ENCODE measurements at regions not wholly inside any gene's neighbourhood (a gene's known extent, or its start where the extent isn't known, plus 50 kb on each side); places are given as distances from the start of the nearest gene placed in this dataset.
"Not testable (repeated sequence)": the region's sequence is repeated elsewhere in the genome, so short reads cannot be mapped to it uniquely, and the experiment has no call there.

DNA sequence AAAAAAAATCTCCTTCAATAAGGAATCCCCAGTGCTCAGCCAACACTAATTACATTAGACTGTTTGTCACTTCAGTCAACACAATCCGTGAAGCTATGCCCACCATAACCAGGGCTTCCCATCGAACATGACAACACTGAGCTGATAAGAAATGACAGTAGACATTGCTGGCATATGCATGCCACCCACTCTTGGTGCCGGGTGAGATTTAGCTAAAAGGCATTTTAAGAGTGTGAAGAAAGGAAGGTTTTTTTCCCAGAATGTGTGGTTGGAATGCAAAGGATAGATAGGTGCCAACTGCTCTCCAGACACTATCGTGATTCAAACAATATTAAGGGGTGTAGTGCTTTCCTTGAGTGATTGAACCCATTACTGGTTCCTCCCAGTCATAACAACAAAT is 344.0 kb upstream of the LMCD1 start:
- DNase-seq (ENCODE audit: low read depth): no peak
- no peak overlapping the region for H3K4me3 ChIP-seq (ENCODE audit: control insufficient read depth, low read depth, low read length)
- TF ChIP-seq, protein P1, sequence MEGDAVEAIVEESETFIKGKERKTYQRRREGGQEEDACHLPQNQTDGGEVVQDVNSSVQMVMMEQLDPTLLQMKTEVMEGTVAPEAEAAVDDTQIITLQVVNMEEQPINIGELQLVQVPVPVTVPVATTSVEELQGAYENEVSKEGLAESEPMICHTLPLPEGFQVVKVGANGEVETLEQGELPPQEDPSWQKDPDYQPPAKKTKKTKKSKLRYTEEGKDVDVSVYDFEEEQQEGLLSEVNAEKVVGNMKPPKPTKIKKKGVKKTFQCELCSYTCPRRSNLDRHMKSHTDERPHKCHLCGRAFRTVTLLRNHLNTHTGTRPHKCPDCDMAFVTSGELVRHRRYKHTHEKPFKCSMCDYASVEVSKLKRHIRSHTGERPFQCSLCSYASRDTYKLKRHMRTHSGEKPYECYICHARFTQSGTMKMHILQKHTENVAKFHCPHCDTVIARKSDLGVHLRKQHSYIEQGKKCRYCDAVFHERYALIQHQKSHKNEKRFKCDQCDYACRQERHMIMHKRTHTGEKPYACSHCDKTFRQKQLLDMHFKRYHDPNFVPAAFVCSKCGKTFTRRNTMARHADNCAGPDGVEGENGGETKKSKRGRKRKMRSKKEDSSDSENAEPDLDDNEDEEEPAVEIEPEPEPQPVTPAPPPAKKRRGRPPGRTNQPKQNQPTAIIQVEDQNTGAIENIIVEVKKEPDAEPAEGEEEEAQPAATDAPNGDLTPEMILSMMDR (IDR thresholded peaks at IDR 0.05; ENCODE audit: control insufficient read depth, insufficient read depth, low read depth, low read length, missing control alignments): no peak

DNA sequence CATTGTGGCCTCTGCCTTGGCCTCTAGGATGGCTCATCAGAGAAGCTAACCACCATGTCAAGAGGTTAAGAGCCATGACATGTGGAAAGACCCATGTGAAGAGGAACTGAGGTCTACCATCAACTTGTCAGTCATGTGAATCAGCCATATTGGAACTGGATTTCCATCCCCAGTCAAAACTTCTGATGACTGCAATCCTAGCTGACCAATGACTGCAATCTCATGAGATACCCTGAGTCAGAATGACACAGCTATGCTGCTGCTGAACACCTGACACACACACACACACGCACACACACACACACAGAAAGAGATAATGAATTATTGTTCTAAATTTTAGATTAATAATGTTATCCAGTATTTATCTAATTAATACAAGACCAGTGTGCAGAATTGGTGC is 337.5 kb upstream of the LMCD1 start:
- TF ChIP-seq, protein P1 (IDR thresholded peaks at IDR 0.05; ENCODE audit: control insufficient read depth, insufficient read depth, low read depth, low read length, missing control alignments): no peak
- no peak for DNase-seq (ENCODE audit: low read depth)
- no peak overlapping the region for H3K4me3 ChIP-seq (ENCODE audit: control insufficient read depth, low read depth, low read length)

DNA sequence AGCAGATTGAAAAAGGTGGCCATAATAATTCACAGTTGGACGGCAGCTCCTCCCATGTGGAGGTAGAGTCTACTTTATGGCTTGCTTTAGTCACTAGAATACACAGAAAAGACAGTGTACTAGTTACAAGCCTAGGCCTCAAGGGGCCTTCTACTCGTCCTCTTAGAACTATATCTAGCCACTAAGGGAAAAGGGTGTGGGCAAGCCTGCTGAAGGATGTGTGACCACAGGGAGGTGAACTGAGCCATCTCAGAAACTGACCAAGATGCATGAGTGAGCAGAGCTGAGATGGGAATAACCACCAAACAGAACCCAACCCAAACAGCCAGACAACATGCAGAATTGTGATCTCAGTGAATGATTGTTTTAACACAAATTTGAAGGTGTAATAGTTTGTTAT is 335.6 kb upstream of the LMCD1 start:
- DNase-seq (ENCODE audit: low read depth): no peak

DNA sequence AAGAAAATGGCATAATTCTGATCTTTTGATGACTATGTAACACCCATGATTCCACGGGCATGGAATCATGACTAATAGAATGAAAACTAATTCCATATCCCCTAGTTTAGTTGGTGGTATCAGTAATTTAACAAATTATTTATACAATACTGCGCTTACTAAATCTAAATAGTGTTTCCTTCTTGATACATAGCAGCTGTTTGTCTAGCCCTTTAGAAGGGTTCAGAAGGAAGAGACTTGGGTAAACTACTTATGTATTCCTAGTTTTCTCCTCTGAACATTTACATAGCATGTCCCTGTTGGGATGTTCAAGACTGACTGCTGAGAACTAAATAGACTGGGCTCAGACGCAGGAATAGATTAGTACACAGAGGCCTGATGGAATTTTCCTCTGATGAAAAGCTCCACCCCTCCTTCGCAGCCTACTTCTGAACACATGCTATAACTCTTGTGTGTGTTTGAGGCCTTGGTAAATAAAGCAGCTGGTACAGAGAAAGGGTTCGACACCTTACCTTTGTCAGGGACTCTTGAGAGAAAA is 330.6 kb upstream of the LMCD1 start:
- H3K4me3 ChIP-seq (ENCODE audit: control insufficient read depth, low read depth, low read length): no peak overlapping the region
- TF ChIP-seq, protein P1 (IDR thresholded peaks at IDR 0.05; ENCODE audit: control insufficient read depth, insufficient read depth, low read depth, low read length, missing control alignments): no peak
- DNase-seq (ENCODE audit: low read depth): no peak

More for the DNA sequence above, 335.6 kb upstream of the LMCD1 start:
- H3K4me3 ChIP-seq (ENCODE audit: control insufficient read depth, low read depth, low read length): no peak overlapping the region
- TF ChIP-seq, protein P1 (IDR thresholded peaks at IDR 0.05; ENCODE audit: control insufficient read depth, insufficient read depth, low read depth, low read length, missing control alignments): no peak

DNA sequence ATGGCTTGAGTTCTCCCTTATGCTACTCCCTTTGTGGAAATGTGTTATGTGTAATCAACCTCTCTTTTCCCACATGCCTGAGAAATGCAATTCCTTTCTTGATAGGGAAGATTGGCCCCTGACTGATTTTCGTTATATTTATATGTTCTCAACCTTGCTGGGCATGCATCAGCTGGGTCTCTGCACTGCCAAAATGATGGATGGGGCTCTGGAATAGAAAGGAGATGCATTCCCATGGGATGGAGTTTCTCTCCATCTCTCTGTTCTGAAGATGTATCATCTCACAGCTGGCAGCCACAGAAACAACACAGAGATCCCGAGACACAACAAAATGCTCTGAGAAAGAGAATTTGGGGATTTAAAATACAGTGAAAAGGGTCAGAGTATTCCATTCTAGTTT is 327.7 kb upstream of the LMCD1 start:
- no peak overlapping the region for H3K4me3 ChIP-seq (ENCODE audit: control insufficient read depth, low read depth, low read length)
- TF ChIP-seq, protein P1 (IDR thresholded peaks at IDR 0.05; ENCODE audit: control insufficient read depth, insufficient read depth, low read depth, low read length, missing control alignments): no peak
- DNase-seq (ENCODE audit: low read depth): no peak

DNA sequence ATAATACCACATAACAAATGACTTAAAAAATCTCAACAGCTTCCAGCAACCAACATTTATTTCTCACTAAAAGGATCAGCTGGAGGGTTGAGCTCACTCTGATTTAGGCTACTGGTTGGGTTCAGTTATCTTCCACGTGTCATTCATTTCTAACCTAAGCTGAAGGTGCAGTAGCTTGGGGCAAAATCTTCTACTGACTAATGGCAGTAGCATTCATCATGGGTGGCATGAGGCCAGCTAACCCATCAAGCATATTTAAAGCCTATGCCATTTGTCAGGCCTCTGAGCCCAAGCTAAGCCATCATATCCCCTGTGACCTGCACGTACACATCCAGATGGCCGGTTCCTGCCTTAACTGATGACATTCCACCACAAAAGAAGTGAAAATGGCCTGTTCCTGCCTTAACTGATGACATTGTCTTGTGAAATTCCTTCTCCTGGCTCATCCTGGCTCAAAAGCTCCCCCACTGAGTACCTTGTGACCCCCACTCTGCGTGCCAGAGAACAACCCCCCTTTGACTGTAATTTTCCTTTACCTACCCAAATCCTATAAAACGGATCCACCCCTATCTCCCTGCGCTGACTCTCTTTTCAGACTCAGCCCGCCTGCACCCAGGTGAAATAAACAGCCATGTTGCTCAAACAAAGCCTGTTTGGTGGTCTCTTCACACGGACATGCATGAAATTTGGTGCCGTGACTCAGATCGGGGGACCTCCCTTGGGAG is 324.7 kb upstream of the LMCD1 start:
- not testable (repeated sequence) for H3K4me3 ChIP-seq (ENCODE audit: control insufficient read depth, low read depth, low read length); DNase-seq (ENCODE audit: low read depth)

DNA sequence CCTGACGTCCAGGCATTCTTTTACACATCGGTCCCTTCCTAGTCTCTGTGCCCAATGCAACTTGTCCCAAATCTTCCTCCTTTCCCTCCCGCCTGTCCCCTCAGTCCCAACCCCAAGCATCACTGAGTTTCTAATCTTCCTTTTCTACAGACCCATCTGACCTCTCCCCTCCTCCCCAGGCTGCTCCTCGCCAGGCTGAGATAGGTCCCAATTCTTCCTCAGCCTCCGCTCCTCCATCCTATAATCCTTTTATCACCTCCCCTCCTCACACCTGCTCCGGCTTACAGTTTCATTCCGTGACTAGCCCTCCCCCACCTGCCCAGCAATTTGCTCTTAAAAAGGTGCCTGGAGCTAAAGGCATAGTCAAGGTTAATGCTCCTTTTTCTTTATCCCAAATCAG is 323.1 kb upstream of the LMCD1 start:
- DNase-seq (ENCODE audit: low read depth); H3K4me3 ChIP-seq (ENCODE audit: control insufficient read depth, low read depth, low read length): not testable (repeated sequence)

DNA sequence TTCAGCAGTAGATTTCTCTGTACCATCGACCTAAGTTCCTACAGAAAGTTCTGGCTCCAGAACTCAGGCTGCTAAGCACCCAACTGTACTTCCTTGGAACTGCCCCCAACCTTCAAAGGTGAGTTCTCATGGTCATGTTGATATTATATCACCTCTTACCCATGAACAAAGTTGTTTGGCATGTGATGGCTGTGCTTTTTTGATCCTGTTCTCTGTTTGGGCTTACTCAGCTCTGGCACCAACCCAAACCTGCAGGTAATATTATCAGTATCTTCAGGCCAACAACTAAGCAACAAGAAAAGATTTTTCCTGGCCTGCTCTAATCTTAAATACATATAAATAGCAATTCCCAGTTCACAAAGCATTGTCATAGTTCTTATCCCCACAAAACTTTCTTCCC is 318.7 kb upstream of the LMCD1 start:
- TF ChIP-seq, protein P1 (IDR thresholded peaks at IDR 0.05; ENCODE audit: control insufficient read depth, insufficient read depth, low read depth, low read length, missing control alignments): no peak
- DNase-seq (ENCODE audit: low read depth): no peak
- H3K4me3 ChIP-seq (ENCODE audit: control insufficient read depth, low read depth, low read length): no peak overlapping the region
